ENCODE measurements at regions not wholly inside any gene's neighbourhood (a gene's known extent, or its start where the extent isn't known, plus 50 kb on each side); places are given as distances from the start of the nearest gene placed in this dataset.

- DNase-seq (no peak), ATAC-seq (replicated peaks) (no peak)
- H3K9me3 Mint-ChIP-seq: peaks cover 4 to 20% of the 10 kb centered on the region in 2 donors
- no peaks in the 10 kb centered on the region for H3K4me1 Mint-ChIP-seq
- H3K36me3 Mint-ChIP-seq: no peaks in the 10 kb centered on the region
- H3K27me3 Mint-ChIP-seq: peaks cover 3 to 4% of the 10 kb centered on the region in 2 donors
- no peak overlapping the region for H3K4me3 Mint-ChIP-seq
- H3K27ac Mint-ChIP-seq: no peak overlapping the region
Observed at GRCh38 chr12:130286041-130286440, 51.6 kb upstream of the PIWIL1 start.

GRCh38 chr12:130286741-130287440 is 50.8 kb upstream of the PIWIL1 start:
- Mint-ChIP-seq H3K27me3 (peaks cover 3 to 4% of the 10 kb centered on the region in 2 donors), H3K36me3 (no peaks in the 10 kb centered on the region), H3K9me3 (peaks cover 4 to 17% of the 10 kb centered on the region in 2 donors), H3K4me1 (no peaks in the 10 kb centered on the region), H3K27ac (no peak overlapping the region), H3K4me3 (no peak overlapping the region)
- ATAC-seq (replicated peaks) (no peak), DNase-seq (no peak)
